ENCODE measurements at regions not wholly inside any gene's neighbourhood (a gene's known extent, or its start where the extent isn't known, plus 50 kb on each side); places are given as distances from the start of the nearest gene placed in this dataset.

GRCh38 chr2:188235364-188235763, 56.3 kb upstream of the GULP1 start:
- no peak overlapping the region for H3K4me3 ChIP-seq
- H3K36me3 ChIP-seq (replicated peaks in 1 of 2), result no peaks in the 10 kb centered on the region
- TF ChIP-seq CTCF (IDR thresholded peaks at IDR 0.05) (no peak), POLR2A (IDR thresholded peaks at IDR 0.05) (no peak)
- H3K27me3 ChIP-seq, result no peaks in the 10 kb centered on the region
- no peak overlapping the region for H3K27ac ChIP-seq
- no peak for DNase-seq
- WGBS, 4 donors, result 88 to 94% (median 90%) methylated on average over 5 of the region's 5 CpGs
- H3K9me3 ChIP-seq (replicated peaks in 1 of 3), result no peaks in the 10 kb centered on the region
- intact Hi-C loops (cut with DNase I), result no loop called here
- H3K4me1 ChIP-seq (replicated peaks in 1 of 2), result no peaks in the 10 kb centered on the region

- H3K4me1 ChIP-seq (replicated peaks in 1 of 2), result no peaks in the 10 kb centered on the region
- intact Hi-C loops (cut with DNase I), result no loop called here
- WGBS, 4 donors, result 0 to 89% (median 35%) methylated on average over 1 of the region's 1 CpG
- H3K27me3 ChIP-seq, result no peaks in the 10 kb centered on the region
- TF ChIP-seq POLR2A (IDR thresholded peaks at IDR 0.05), result no peak
- DNase-seq, result no peak
- H3K4me3 ChIP-seq, result no peak overlapping the region
- no peaks in the 10 kb centered on the region for H3K36me3 ChIP-seq (replicated peaks in 1 of 2)
- H3K27ac ChIP-seq, result no peak overlapping the region
- no peaks in the 10 kb centered on the region for H3K9me3 ChIP-seq (replicated peaks in 1 of 3)
Observed at GRCh38 chr2:188238386-188238785, 53.3 kb upstream of the GULP1 start.

All from adrenal gland (tissue), 9 donors.